ENCODE measurements at regions not wholly inside any gene's neighbourhood (a gene's known extent, or its start where the extent isn't known, plus 50 kb on each side); places are given as distances from the start of the nearest gene placed in this dataset.

DNA sequence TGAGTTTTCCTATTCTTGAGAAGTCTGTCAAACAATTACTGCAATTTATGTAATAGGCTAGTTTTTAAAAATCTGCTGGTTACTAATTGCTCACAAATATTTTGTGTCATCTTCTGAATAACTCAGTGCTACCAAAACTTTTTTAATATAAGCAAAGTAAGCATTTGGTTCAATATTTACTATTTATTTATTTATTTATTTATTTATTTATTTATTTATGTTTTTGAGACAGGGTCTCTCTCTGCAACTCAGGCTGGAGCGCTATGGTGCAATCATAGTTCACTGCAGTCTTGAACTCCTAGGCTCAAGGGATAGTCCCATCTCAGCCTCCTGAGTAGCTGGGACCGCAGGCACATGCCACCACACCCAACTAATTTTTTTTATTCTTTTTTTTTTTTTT lies 60.4 kb upstream of the CDH20 start:
- TF ChIP-seq, protein P1, sequence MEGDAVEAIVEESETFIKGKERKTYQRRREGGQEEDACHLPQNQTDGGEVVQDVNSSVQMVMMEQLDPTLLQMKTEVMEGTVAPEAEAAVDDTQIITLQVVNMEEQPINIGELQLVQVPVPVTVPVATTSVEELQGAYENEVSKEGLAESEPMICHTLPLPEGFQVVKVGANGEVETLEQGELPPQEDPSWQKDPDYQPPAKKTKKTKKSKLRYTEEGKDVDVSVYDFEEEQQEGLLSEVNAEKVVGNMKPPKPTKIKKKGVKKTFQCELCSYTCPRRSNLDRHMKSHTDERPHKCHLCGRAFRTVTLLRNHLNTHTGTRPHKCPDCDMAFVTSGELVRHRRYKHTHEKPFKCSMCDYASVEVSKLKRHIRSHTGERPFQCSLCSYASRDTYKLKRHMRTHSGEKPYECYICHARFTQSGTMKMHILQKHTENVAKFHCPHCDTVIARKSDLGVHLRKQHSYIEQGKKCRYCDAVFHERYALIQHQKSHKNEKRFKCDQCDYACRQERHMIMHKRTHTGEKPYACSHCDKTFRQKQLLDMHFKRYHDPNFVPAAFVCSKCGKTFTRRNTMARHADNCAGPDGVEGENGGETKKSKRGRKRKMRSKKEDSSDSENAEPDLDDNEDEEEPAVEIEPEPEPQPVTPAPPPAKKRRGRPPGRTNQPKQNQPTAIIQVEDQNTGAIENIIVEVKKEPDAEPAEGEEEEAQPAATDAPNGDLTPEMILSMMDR (IDR thresholded peaks at IDR 0.05): no peak
- TF ChIP-seq RFX5 (IDR thresholded peaks at IDR 0.05) (no peak), MAZ (IDR thresholded peaks at IDR 0.05; ENCODE audit: borderline replicate concordance, low read depth, low read length) (no peak), RAD21 (conservative IDR thresholded peaks at IDR 0.05 in 1 of 2, IDR thresholded peaks at IDR 0.05 in 1 of 2) (no peak)
- TF ChIP-seq, protein P2, sequence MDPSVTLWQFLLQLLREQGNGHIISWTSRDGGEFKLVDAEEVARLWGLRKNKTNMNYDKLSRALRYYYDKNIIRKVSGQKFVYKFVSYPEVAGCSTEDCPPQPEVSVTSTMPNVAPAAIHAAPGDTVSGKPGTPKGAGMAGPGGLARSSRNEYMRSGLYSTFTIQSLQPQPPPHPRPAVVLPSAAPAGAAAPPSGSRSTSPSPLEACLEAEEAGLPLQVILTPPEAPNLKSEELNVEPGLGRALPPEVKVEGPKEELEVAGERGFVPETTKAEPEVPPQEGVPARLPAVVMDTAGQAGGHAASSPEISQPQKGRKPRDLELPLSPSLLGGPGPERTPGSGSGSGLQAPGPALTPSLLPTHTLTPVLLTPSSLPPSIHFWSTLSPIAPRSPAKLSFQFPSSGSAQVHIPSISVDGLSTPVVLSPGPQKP (IDR thresholded peaks at IDR 0.05; ENCODE audit: low read depth, low read length): no peak
